Dendritic cell treated with granulocyte-macrophage colony-stimulating factor and Interleukin-4, amounts not matched to agents 40 ng/mL and 50 ng/mL, for 4 days (primary cell): ENCODE measurements at regions not wholly inside any gene's neighbourhood (a gene's known extent, or its start where the extent isn't known, plus 50 kb on each side); places are given as distances from the start of the nearest gene placed in this dataset.

Source experiments
- H3K27ac Mint-ChIP-seq: one replicate; pipeline ENCODE4 v1.8.0; 2022; ENCODE audit warnings: mild to moderate bottlenecking, mixed read lengths
- H3K27me3 Mint-ChIP-seq: one replicate; pipeline ENCODE4 v1.8.0; 2022; ENCODE audit warnings: mild to moderate bottlenecking, mixed read lengths
- H3K36me3 Mint-ChIP-seq: one replicate; pipeline ENCODE4 v1.8.0; 2022; ENCODE audit warnings: low read depth, mixed read lengths
- H3K4me1 Mint-ChIP-seq: one replicate; pipeline ENCODE4 v1.8.0; 2022; ENCODE audit warnings: low read depth, mixed read lengths
- H3K4me3 Mint-ChIP-seq: one replicate; pipeline ENCODE4 v1.8.0; 2022; ENCODE audit warnings: mild to moderate bottlenecking, moderate library complexity, mixed read lengths
- H3K9me3 Mint-ChIP-seq: one replicate; pipeline ENCODE4 v1.8.0; 2022; ENCODE audit warnings: mixed read lengths
- intact Hi-C: fragments of 100-400 bp; cut with micrococcal nuclease; formaldehyde crosslinking; loops from one replicate; pipeline ENCODE4 v1.15.0; 2022

GRCh38 chr4:167424341-167425256 lies 190.3 kb upstream of the SPOCK3 start:
- Mint-ChIP-seq H3K4me1 (no peaks in the 10 kb centered on the region), H3K9me3 (peaks cover 45% of the 10 kb centered on the region), H3K27ac (no peak overlapping the region), H3K4me3 (no peak overlapping the region), H3K36me3 (no peaks in the 10 kb centered on the region), H3K27me3 (no peaks in the 10 kb centered on the region)
- intact Hi-C loops, result no loop called here

DNA sequence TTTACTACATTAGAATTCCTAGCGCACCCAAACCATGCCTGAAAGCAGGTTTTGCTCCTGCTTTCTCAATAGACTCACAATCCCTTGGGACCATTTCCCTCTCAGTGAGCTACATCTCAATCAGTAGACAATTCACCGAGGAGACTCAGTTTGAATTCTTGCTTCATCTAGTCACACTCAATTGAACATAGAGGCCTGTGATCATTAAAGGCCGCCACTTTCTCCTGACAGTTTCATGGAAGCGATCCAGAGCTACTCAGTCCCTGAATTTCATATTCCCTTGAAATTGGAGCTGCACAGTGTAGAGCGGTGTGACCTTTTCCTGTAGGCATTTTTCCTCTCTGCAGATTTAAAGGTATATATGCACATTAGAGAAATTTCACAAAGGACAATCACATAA lies 193.9 kb upstream of the SPOCK3 start:
- intact Hi-C loops, result no loop called here

DNA sequence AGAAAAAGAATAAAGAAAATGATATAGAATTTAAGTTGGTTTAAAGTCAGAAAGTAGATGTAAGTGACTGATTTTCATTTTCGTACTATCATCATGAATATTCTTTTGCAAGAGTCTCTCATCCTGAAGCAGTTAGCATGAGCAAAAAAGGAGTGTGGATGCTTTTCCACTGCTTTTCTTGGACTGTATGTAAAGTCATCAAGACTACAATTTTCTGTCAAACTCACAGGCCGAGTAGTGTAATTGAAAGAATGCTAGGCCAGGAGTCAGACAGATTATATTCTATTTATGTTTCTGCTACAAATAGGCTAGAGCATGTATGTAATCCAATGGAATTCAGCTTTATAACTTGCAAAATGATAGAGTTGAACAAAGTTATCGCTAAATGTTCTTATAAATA lies 197.1 kb upstream of the SPOCK3 start:
- Mint-ChIP-seq H3K9me3 (peaks cover 16% of the 10 kb centered on the region), H3K27me3 (no peaks in the 10 kb centered on the region), H3K36me3 (no peaks in the 10 kb centered on the region), H3K4me3 (no peak overlapping the region), H3K4me1 (no peaks in the 10 kb centered on the region), H3K27ac (no peak overlapping the region)
- intact Hi-C loops, result no loop called here

More for the DNA sequence above, 193.9 kb upstream of the SPOCK3 start:
- H3K36me3 Mint-ChIP-seq, result no peaks in the 10 kb centered on the region
- no peak overlapping the region for H3K27ac Mint-ChIP-seq
- no peak overlapping the region for H3K4me3 Mint-ChIP-seq
- peaks cover 35% of the 10 kb centered on the region for H3K9me3 Mint-ChIP-seq
- no peaks in the 10 kb centered on the region for H3K4me1 Mint-ChIP-seq
- H3K27me3 Mint-ChIP-seq, result no peaks in the 10 kb centered on the region

GRCh38 chr4:167435786-167436185 lies 201.5 kb upstream of the SPOCK3 start:
- Mint-ChIP-seq H3K4me1 (no peaks in the 10 kb centered on the region), H3K36me3 (no peaks in the 10 kb centered on the region), H3K9me3 (peaks cover 38% of the 10 kb centered on the region), H3K27ac (no peak overlapping the region), H3K4me3 (no peak overlapping the region), H3K27me3 (no peaks in the 10 kb centered on the region)
- intact Hi-C loops, result no loop called here

DNA sequence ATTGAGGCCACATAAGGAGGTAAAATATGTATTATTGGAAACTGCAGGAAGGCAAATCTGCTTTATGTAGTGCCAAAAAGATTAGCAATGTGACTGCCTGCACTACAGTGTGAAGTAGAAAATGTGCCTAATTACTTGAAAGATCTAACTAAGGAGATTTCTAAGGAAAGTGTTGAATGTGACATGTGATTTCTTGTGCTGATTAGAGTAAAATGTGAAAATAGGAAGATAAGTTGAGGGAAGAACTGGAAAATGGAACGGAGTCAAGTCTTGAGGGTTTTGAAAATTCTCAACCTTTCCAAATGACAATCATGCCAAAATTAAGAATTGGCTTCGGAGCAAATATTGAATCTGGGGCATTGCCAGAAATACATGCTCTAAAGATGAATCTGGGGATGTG lies 209.5 kb upstream of the SPOCK3 start:
- Mint-ChIP-seq H3K27me3 (no peaks in the 10 kb centered on the region), H3K27ac (no peak overlapping the region), H3K36me3 (no peaks in the 10 kb centered on the region), H3K4me1 (no peaks in the 10 kb centered on the region), H3K9me3 (peaks cover 14% of the 10 kb centered on the region), H3K4me3 (no peak overlapping the region)
- intact Hi-C loops, result no loop called here

DNA sequence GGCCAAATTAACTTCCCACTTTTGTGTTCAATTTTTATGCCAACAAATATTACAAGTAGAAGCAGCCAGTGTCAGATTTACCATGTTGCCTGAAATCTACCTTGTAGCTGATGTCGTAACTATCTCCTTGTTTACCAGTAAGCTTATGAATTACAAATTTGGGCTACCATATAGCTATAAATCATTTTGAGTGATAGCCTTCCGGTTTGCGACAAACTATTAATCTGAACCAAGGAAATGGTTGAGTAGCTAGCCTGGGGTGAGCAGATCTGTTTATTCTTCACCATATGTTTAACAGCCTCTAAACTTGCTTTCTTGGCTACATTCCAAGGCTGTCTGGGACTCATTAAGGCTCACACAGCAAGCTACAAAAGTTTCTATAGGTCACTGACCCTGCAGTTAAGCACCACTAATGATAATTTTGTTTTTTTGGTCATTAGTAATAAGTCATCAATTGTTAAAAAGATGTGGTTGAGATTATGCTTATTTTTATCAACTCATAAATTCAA lies 218.7 kb upstream of the SPOCK3 start:
- Mint-ChIP-seq H3K36me3 (no peaks in the 10 kb centered on the region), H3K27me3 (no peaks in the 10 kb centered on the region), H3K9me3 (no peaks in the 10 kb centered on the region), H3K27ac (no peak overlapping the region), H3K4me1 (no peaks in the 10 kb centered on the region), H3K4me3 (no peak overlapping the region)
- intact Hi-C loops, result no loop called here

DNA sequence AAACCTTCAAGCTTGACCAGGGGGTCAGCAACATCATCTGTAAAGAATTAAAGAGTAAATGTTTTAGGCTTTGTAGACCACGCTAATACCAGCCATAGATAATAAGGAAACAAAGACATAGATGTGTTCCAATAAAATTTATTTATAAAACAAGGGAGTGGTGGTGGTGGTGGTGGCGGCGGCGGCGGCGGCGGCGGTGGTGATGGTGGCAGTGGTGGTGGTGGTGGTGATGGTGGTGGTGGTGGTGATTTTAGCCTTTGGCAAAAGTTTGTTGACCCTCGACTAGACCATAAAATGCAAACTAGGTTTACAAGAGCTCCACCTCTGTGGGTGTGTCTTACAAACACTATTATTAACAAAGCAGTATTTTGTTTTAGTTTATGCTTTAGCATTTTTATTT lies 222.3 kb upstream of the SPOCK3 start:
- no peak overlapping the region for H3K4me3 Mint-ChIP-seq
- no peaks in the 10 kb centered on the region for H3K27me3 Mint-ChIP-seq
- peaks cover 14% of the 10 kb centered on the region for H3K9me3 Mint-ChIP-seq
- no peaks in the 10 kb centered on the region for H3K36me3 Mint-ChIP-seq
- intact Hi-C loops, result no loop called here
- no peaks in the 10 kb centered on the region for H3K4me1 Mint-ChIP-seq
- no peak overlapping the region for H3K27ac Mint-ChIP-seq

DNA sequence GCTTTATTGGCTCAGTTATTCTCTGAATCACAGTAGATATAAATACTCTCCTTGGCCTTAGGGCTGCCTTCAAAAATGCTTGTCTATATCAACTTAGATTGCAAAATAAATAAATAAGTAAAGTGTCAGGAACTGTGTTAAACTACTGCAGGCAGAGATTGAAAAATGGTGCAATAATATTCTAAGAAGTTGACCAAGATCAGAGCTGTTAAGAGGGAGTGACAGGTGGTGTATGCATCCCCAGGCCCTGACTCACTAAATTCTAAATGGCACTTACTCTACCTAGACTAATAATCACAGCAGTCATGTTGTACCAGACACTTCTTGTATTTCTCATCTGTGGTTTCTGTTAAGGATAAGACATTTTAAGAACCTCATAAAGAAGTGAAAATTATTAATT lies 235.1 kb upstream of the SPOCK3 start:
- H3K4me3 Mint-ChIP-seq, result no peak overlapping the region
- no peaks in the 10 kb centered on the region for H3K9me3 Mint-ChIP-seq
- H3K27ac Mint-ChIP-seq, result no peak overlapping the region
- no peaks in the 10 kb centered on the region for H3K27me3 Mint-ChIP-seq
- intact Hi-C loops, result no loop called here
- no peaks in the 10 kb centered on the region for H3K36me3 Mint-ChIP-seq
- no peaks in the 10 kb centered on the region for H3K4me1 Mint-ChIP-seq

GRCh38 chr4:167475951-167476350 lies 241.7 kb upstream of the SPOCK3 start:
- Mint-ChIP-seq H3K9me3 (peaks cover 15% of the 10 kb centered on the region), H3K4me1 (no peaks in the 10 kb centered on the region), H3K4me3 (no peak overlapping the region), H3K27ac (no peak overlapping the region), H3K27me3 (no peaks in the 10 kb centered on the region), H3K36me3 (no peaks in the 10 kb centered on the region)
- intact Hi-C loops, result no loop called here

DNA sequence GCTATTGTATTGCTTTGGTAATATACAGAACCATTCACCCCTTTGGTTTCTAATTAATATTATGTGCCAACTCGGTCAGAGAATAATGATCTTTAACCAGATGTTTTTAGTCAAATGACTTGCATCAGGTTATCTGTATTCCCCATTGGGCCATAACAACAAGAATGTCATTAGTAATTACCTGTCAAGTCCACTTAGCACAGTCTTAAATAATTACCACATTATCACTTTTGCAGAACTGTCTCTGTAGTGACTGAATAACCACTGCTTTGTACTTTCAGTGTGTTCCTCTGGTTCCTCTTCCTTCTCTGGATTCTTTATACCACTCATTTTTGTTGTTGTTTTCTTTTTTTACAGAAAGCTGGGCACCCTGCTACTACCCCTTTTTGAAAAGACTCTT lies 257.7 kb upstream of the SPOCK3 start:
- intact Hi-C loops, result no loop called here
- no peaks in the 10 kb centered on the region for H3K36me3 Mint-ChIP-seq
- no peaks in the 10 kb centered on the region for H3K27me3 Mint-ChIP-seq
- H3K9me3 Mint-ChIP-seq, result peaks cover 32% of the 10 kb centered on the region
- H3K4me3 Mint-ChIP-seq, result no peak overlapping the region
- no peaks in the 10 kb centered on the region for H3K4me1 Mint-ChIP-seq
- no peak overlapping the region for H3K27ac Mint-ChIP-seq

DNA sequence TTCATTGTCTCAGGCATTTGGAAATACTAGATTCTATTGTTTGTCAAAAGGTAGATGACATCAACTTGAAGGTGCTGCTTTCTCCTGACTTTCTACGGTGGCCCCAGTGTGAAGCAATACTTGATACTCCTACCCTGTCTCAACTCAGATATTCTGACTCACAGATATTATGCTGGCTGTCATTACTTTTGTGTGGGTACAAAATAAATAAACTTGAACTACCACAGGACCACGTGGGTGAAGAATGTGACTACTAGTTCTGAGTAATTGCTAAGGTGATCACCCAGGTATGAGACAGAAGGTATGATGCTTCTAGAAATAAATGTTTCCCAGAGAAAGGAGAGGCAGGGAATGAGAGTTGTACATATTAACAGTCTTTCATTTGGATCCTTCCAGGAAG lies 275.3 kb upstream of the SPOCK3 start:
- intact Hi-C loops, result no loop called here
- no peak overlapping the region for H3K27ac Mint-ChIP-seq
- no peaks in the 10 kb centered on the region for H3K36me3 Mint-ChIP-seq
- H3K9me3 Mint-ChIP-seq, result peaks cover 46% of the 10 kb centered on the region
- H3K4me1 Mint-ChIP-seq, result no peaks in the 10 kb centered on the region
- no peaks in the 10 kb centered on the region for H3K27me3 Mint-ChIP-seq
- H3K4me3 Mint-ChIP-seq, result no peak overlapping the region

DNA sequence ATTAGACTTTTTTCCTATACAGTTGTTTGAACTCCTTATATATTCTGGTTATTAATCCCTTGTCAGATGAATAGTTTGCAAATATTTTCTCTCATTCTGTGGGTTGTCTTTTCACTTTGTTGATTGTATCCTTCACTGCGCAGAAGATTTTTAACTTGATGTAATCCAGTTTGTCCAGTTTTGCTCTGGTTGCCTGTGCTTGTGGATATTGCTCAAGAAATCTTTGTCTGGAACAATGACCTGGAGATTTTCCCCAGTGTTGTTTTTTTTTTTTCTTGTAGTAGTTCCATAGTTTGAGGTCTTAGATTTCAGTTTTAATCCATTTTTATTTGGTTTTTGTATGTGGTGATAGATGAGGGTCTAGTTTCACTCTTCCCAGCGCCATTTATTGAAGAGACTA lies 289.8 kb upstream of the SPOCK3 start:
- Mint-ChIP-seq H3K27ac (no peak overlapping the region), H3K4me1 (no peaks in the 10 kb centered on the region), H3K27me3 (no peaks in the 10 kb centered on the region), H3K4me3 (no peak overlapping the region), H3K36me3 (no peaks in the 10 kb centered on the region), H3K9me3 (peaks cover 18% of the 10 kb centered on the region)
- intact Hi-C loops, result no loop called here

- intact Hi-C loops, result no loop called here
- Mint-ChIP-seq H3K4me1 (no peaks in the 10 kb centered on the region), H3K27me3 (no peaks in the 10 kb centered on the region)
Observed at GRCh38 chr4:167537761-167538160, 303.5 kb upstream of the SPOCK3 start.

GRCh38 chr4:167541286-167541685 lies 307.0 kb upstream of the SPOCK3 start:
- H3K27me3 Mint-ChIP-seq, result no peaks in the 10 kb centered on the region
- peaks cover 10% of the 10 kb centered on the region for H3K9me3 Mint-ChIP-seq
- intact Hi-C loops, result no loop called here
- H3K4me1 Mint-ChIP-seq, result no peaks in the 10 kb centered on the region
- no peak overlapping the region for H3K4me3 Mint-ChIP-seq
- no peaks in the 10 kb centered on the region for H3K36me3 Mint-ChIP-seq
- H3K27ac Mint-ChIP-seq, result no peak overlapping the region

More at GRCh38 chr4:167537761-167538160, 303.5 kb upstream of the SPOCK3 start:
- peaks cover 5% of the 10 kb centered on the region for H3K9me3 Mint-ChIP-seq
- no peak overlapping the region for H3K27ac Mint-ChIP-seq
- H3K36me3 Mint-ChIP-seq, result no peaks in the 10 kb centered on the region
- no peak overlapping the region for H3K4me3 Mint-ChIP-seq

GRCh38 chr4:167544391-167544790 lies 310.1 kb upstream of the SPOCK3 start:
- Mint-ChIP-seq H3K4me1 (no peaks in the 10 kb centered on the region), H3K4me3 (no peak overlapping the region)
- intact Hi-C loops, result no loop called here

More at GRCh38 chr4:167544391-167544790, 310.1 kb upstream of the SPOCK3 start:
- no peaks in the 10 kb centered on the region for H3K27me3 Mint-ChIP-seq
- H3K9me3 Mint-ChIP-seq, result peaks cover 11% of the 10 kb centered on the region
- no peaks in the 10 kb centered on the region for H3K36me3 Mint-ChIP-seq
- H3K27ac Mint-ChIP-seq, result no peak overlapping the region
